ENCODE measurements at regions not wholly inside any gene's neighbourhood (a gene's known extent, or its start where the extent isn't known, plus 50 kb on each side); places are given as distances from the start of the nearest gene placed in this dataset.
"Not testable (repeated sequence)": the region's sequence is repeated elsewhere in the genome, so short reads cannot be mapped to it uniquely, and the experiment has no call there.

DNA sequence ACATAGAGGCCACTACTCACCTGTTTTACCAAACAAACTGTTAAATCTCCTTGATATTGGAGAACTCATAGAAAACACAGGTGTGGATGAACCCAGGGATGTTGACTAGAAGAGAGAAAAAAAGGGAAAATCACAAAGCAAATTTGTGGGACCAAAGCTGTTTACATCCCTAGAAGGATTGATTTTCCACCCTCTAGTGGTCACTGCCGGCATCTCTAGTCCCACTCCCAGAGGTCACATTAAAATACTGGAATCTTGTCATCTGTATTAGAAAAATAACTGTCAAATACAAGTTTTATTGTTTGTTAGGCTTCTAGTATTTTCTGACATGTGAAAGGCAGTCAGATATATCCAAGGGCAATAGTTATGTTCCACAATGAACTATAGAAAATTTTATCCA lies 469.7 kb downstream of the FOXD4L4 start:
- not testable (repeated sequence) for H3K27me3 ChIP-seq (ENCODE audit: control insufficient read depth, insufficient read depth, low read length); DNase-seq (ENCODE audit: low read depth in 2 of 2); H3K9ac ChIP-seq (ENCODE audit: insufficient read depth, low read length); H3K9me3 ChIP-seq (ENCODE audit: control insufficient read depth, insufficient read depth, low read depth, low read length); H4K20me1 ChIP-seq (ENCODE audit: control insufficient read depth, extremely low read depth, insufficient read depth, low read length); H2AFZ ChIP-seq (ENCODE audit: low read length); H3K36me3 ChIP-seq (ENCODE audit: control insufficient read depth, insufficient read depth, low read length); H3K27ac ChIP-seq (ENCODE audit: insufficient read depth, low read length); H3K4me1 ChIP-seq (ENCODE audit: control insufficient read depth, extremely low read depth, insufficient read depth, low read length); H3K4me2 ChIP-seq (ENCODE audit: extremely low read depth, insufficient read depth, low read length); H3K4me3 ChIP-seq (replicated peaks in 1 of 4; ENCODE audit: control extremely low read depth in 1 of 4, insufficient read depth in 1 of 4, low read depth in 3 of 4, low read length in 4 of 4); H3K79me2 ChIP-seq (ENCODE audit: control insufficient read depth, insufficient read depth, low read length)

DNA sequence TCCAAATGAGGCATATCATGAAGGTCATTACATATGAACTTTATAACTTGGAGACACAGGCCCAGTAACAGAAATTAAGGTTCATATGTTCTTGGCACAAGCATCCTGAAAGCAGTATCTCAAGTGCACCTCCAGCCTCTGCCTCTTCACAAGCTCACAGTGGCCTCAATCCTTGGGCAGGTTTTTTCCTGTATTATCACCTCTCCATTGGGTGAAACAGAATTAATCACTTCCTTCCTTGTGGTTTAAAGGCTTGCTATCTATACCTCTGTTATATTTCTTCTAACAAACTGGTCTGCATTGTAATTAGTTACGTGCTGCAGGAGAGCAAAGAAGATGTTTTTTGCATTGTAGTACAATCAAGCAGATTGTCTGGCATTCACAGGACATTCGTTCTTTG lies 471.0 kb downstream of the FOXD4L4 start:
- H3K27ac ChIP-seq (ENCODE audit: insufficient read depth, low read length); DNase-seq (ENCODE audit: low read depth in 2 of 2); H3K79me2 ChIP-seq (ENCODE audit: control insufficient read depth, insufficient read depth, low read length); H4K20me1 ChIP-seq (ENCODE audit: control insufficient read depth, extremely low read depth, insufficient read depth, low read length); H3K4me1 ChIP-seq (ENCODE audit: control insufficient read depth, extremely low read depth, insufficient read depth, low read length); H3K9ac ChIP-seq (ENCODE audit: insufficient read depth, low read length); H2AFZ ChIP-seq (ENCODE audit: low read length); H3K36me3 ChIP-seq (ENCODE audit: control insufficient read depth, insufficient read depth, low read length); H3K4me3 ChIP-seq (replicated peaks in 1 of 4; ENCODE audit: control extremely low read depth in 1 of 4, insufficient read depth in 1 of 4, low read depth in 3 of 4, low read length in 4 of 4); H3K4me2 ChIP-seq (ENCODE audit: extremely low read depth, insufficient read depth, low read length); H3K27me3 ChIP-seq (ENCODE audit: control insufficient read depth, insufficient read depth, low read length); H3K9me3 ChIP-seq (ENCODE audit: control insufficient read depth, insufficient read depth, low read depth, low read length): not testable (repeated sequence)

DNA sequence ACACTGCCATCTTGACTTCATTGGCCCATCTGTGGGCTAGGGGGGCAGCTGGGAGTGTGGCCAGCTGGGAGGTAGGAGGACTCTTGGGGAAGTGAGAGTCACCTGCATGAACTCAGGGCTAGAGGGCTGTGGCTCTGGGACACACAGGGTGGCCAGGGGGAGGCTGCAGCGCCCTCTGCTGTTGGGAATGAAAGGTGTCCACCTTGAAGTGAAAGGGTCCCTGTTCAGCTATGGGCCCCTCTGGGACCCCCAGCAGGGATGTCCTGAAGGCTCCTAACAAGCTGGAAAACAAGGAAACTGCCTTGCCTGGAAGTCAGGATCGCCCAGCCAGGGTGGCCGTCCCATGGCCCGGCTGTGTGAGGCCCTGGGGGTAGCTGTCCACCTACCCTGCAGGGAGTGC lies 507.8 kb downstream of the FOXD4L4 start:
- not testable (repeated sequence) for H3K4me2 ChIP-seq (ENCODE audit: extremely low read depth, insufficient read depth, low read length); H3K9ac ChIP-seq (ENCODE audit: insufficient read depth, low read length); H3K27me3 ChIP-seq (ENCODE audit: control insufficient read depth, insufficient read depth, low read length); H4K20me1 ChIP-seq (ENCODE audit: control insufficient read depth, extremely low read depth, insufficient read depth, low read length); H3K36me3 ChIP-seq (ENCODE audit: control insufficient read depth, insufficient read depth, low read length); H3K79me2 ChIP-seq (ENCODE audit: control insufficient read depth, insufficient read depth, low read length); H3K9me3 ChIP-seq (ENCODE audit: control insufficient read depth, insufficient read depth, low read depth, low read length); DNase-seq (ENCODE audit: low read depth in 2 of 2); H3K27ac ChIP-seq (ENCODE audit: insufficient read depth, low read length); H3K4me3 ChIP-seq (replicated peaks in 1 of 4; ENCODE audit: control extremely low read depth in 1 of 4, insufficient read depth in 1 of 4, low read depth in 3 of 4, low read length in 4 of 4); H2AFZ ChIP-seq (ENCODE audit: low read length); H3K4me1 ChIP-seq (ENCODE audit: control insufficient read depth, extremely low read depth, insufficient read depth, low read length)

DNA sequence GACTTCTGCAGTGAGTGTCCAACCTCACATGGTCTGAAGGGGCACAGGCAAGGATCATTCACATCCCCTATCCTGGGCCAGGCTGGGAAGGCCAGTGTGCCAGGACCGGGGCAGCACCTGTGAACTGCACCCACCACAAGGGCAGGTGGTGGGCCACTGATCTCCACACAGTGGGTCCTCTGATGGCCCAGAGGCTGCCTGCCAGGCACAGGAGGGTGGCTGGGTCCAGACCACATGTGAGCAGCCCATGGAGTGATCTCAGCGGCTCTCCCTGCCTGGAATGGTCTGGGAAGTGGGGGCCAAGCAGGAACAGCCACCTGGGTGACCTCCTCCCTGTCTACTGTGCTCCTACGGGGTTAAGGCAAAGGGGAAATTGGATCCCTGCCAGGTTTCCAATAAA lies 508.5 kb downstream of the FOXD4L4 start:
- not testable (repeated sequence) for DNase-seq (ENCODE audit: low read depth in 2 of 2)

DNA sequence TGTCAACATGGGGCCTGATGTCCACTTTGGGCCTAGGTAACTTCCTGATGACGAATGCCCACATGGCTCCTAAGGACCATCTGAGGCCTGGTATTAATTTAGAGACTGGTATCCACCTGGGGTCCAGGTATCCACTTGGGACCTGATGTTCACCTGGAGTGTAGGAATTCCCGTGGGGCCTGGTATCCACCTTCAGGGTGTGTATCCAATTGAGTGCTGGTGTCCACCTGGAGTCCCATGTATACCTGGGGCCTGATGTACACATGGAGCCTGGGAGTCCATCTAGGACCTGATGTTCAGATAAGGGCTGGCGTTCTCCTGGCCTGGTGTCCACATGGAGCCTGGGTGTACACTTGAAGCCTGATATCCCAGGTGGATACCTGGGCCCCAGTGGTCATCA lies 520.6 kb downstream of the FOXD4L4 start:
- H2AFZ ChIP-seq (ENCODE audit: low read length); H4K20me1 ChIP-seq (ENCODE audit: control insufficient read depth, extremely low read depth, insufficient read depth, low read length); H3K9me3 ChIP-seq (ENCODE audit: control insufficient read depth, insufficient read depth, low read depth, low read length); H3K4me3 ChIP-seq (replicated peaks in 1 of 4; ENCODE audit: control extremely low read depth in 1 of 4, insufficient read depth in 1 of 4, low read depth in 3 of 4, low read length in 4 of 4); H3K9ac ChIP-seq (ENCODE audit: insufficient read depth, low read length); H3K4me1 ChIP-seq (ENCODE audit: control insufficient read depth, extremely low read depth, insufficient read depth, low read length); H3K27me3 ChIP-seq (ENCODE audit: control insufficient read depth, insufficient read depth, low read length); H3K36me3 ChIP-seq (ENCODE audit: control insufficient read depth, insufficient read depth, low read length); H3K4me2 ChIP-seq (ENCODE audit: extremely low read depth, insufficient read depth, low read length); DNase-seq (ENCODE audit: low read depth in 2 of 2); H3K79me2 ChIP-seq (ENCODE audit: control insufficient read depth, insufficient read depth, low read length); H3K27ac ChIP-seq (ENCODE audit: insufficient read depth, low read length): not testable (repeated sequence)

More for the DNA sequence above, 508.5 kb downstream of the FOXD4L4 start:
- not testable (repeated sequence) for H3K9me3 ChIP-seq (ENCODE audit: control insufficient read depth, insufficient read depth, low read depth, low read length); H3K27me3 ChIP-seq (ENCODE audit: control insufficient read depth, insufficient read depth, low read length); H2AFZ ChIP-seq (ENCODE audit: low read length); H3K36me3 ChIP-seq (ENCODE audit: control insufficient read depth, insufficient read depth, low read length); H4K20me1 ChIP-seq (ENCODE audit: control insufficient read depth, extremely low read depth, insufficient read depth, low read length); H3K27ac ChIP-seq (ENCODE audit: insufficient read depth, low read length); H3K4me3 ChIP-seq (replicated peaks in 1 of 4; ENCODE audit: control extremely low read depth in 1 of 4, insufficient read depth in 1 of 4, low read depth in 3 of 4, low read length in 4 of 4); H3K4me1 ChIP-seq (ENCODE audit: control insufficient read depth, extremely low read depth, insufficient read depth, low read length); H3K79me2 ChIP-seq (ENCODE audit: control insufficient read depth, insufficient read depth, low read length); H3K9ac ChIP-seq (ENCODE audit: insufficient read depth, low read length); H3K4me2 ChIP-seq (ENCODE audit: extremely low read depth, insufficient read depth, low read length)

DNA sequence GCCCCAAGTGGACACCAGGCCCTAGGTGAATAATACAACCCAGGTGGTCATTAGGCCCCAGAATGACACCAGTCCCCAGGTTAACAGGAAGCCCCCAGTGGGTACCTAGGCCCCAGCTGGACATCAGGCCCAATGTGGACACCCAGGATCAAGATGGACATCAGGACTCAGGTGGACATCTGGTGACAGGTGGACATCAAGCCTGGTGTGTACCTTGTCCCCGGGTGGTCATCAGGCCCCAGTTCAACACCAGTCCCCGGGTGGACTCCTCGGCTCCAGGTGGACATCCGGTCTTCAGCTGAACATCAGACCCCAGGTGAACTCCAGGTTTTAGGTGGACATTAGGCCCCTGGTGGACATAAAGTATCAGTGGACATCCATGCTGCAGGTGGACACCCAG lies 524.6 kb downstream of the FOXD4L4 start:
- H4K20me1 ChIP-seq (ENCODE audit: control insufficient read depth, extremely low read depth, insufficient read depth, low read length); H3K9ac ChIP-seq (ENCODE audit: insufficient read depth, low read length); H3K36me3 ChIP-seq (ENCODE audit: control insufficient read depth, insufficient read depth, low read length); H3K79me2 ChIP-seq (ENCODE audit: control insufficient read depth, insufficient read depth, low read length); H3K4me2 ChIP-seq (ENCODE audit: extremely low read depth, insufficient read depth, low read length); H3K27me3 ChIP-seq (ENCODE audit: control insufficient read depth, insufficient read depth, low read length); DNase-seq (ENCODE audit: low read depth in 2 of 2); H3K27ac ChIP-seq (ENCODE audit: insufficient read depth, low read length); H2AFZ ChIP-seq (ENCODE audit: low read length); H3K4me3 ChIP-seq (replicated peaks in 1 of 4; ENCODE audit: control extremely low read depth in 1 of 4, insufficient read depth in 1 of 4, low read depth in 3 of 4, low read length in 4 of 4); H3K9me3 ChIP-seq (ENCODE audit: control insufficient read depth, insufficient read depth, low read depth, low read length); H3K4me1 ChIP-seq (ENCODE audit: control insufficient read depth, extremely low read depth, insufficient read depth, low read length): not testable (repeated sequence)

DNA sequence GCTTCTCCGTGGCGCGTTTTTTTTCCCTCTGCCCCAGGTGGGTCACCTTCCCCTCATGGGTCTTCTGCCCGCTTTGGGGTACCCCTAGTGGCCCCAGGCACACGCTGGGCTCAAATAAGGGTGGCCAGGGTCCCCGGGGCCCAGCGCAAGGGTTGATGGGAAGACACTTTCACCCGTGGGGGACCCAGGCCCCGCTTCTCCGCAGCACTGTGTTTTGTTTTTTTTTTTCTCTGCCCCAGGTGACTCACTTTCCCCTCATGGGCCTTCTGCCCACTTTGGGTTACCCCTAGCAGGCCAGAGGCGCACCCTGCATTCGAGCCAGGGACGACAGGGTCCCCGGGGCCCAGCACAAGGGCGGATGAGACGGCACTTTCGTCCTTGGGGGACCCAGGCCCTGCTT lies 526.7 kb downstream of the FOXD4L4 start:
- H3K27me3 ChIP-seq (ENCODE audit: control insufficient read depth, insufficient read depth, low read length); H2AFZ ChIP-seq (ENCODE audit: low read length); H3K36me3 ChIP-seq (ENCODE audit: control insufficient read depth, insufficient read depth, low read length); H3K79me2 ChIP-seq (ENCODE audit: control insufficient read depth, insufficient read depth, low read length); H4K20me1 ChIP-seq (ENCODE audit: control insufficient read depth, extremely low read depth, insufficient read depth, low read length); DNase-seq (ENCODE audit: low read depth in 2 of 2); H3K4me1 ChIP-seq (ENCODE audit: control insufficient read depth, extremely low read depth, insufficient read depth, low read length); H3K27ac ChIP-seq (ENCODE audit: insufficient read depth, low read length); H3K9ac ChIP-seq (ENCODE audit: insufficient read depth, low read length); H3K4me2 ChIP-seq (ENCODE audit: extremely low read depth, insufficient read depth, low read length); H3K9me3 ChIP-seq (ENCODE audit: control insufficient read depth, insufficient read depth, low read depth, low read length); H3K4me3 ChIP-seq (replicated peaks in 1 of 4; ENCODE audit: control extremely low read depth in 1 of 4, insufficient read depth in 1 of 4, low read depth in 3 of 4, low read length in 4 of 4): not testable (repeated sequence)
